Naive thymus-derived CD4-positive, alpha-beta T cell (primary cell): ENCODE measurements at regions not wholly inside any gene's neighbourhood (a gene's known extent, or its start where the extent isn't known, plus 50 kb on each side); places are given as distances from the start of the nearest gene placed in this dataset.

Experiments
- ATAC-seq: fragments of 150-1000 bp; cut with Tn5 transposase; 2 replicates; pipeline ENCODE4 v1.10.0; 2021; ENCODE audit warnings: mild to moderate bottlenecking, moderate library complexity
- CTCF ChIA-PET: fragments of 350-600 bp; sonication (Branson Sonifier 250); formaldehyde crosslinking; loops from one replicate; lab custom pipeline; 2021; ENCODE audit warnings: antibody characterized with exemption; lab: Charles Lee
- POLR2A ChIA-PET: fragments of 350-600 bp; sonication (Branson Sonifier 250); formaldehyde crosslinking; loops from one replicate; lab custom pipeline; 2021; ENCODE audit warnings: antibody characterized with exemption, inconsistent platforms; lab: Charles Lee
- DNase-seq, 9 donors: peaks; one replicate each; pipeline versions ENCODE4 v3.0.0 to v3.0.0-alpha.2; 2020 to 2022; ENCODE audit warnings: mixed read lengths in 1 of 9
- H3K27ac ChIP-seq: one replicate; pipeline ENCODE4 v1.7.0; 2013; ENCODE audit warnings: mild to moderate bottlenecking, low read depth, low read length, moderate library complexity
- H3K27me3 ChIP-seq, 2 donors: one replicate each; pipeline ENCODE4 v1.7.0; 2013; ENCODE audit warnings: low read length in 2 of 2, mild to moderate bottlenecking in 2 of 2, moderate library complexity in 2 of 2; ENCODE audit not compliant: control insufficient read depth in 2 of 2, insufficient read depth in 2 of 2
- H3K36me3 ChIP-seq, 3 experiments: 1 replicate in 2 of 3; 2 replicates in 1 of 3; pipeline ENCODE4 v1.7.0; 2013; ENCODE audit warnings: low read length in 3 of 3, mild to moderate bottlenecking in 3 of 3, moderate library complexity in 1 of 3; ENCODE audit not compliant: insufficient read depth in 3 of 3, control insufficient read depth in 2 of 3
- H3K4me1 ChIP-seq, 2 donors: one replicate each; pipeline ENCODE4 v1.7.0; 2013; ENCODE audit warnings: low read length in 2 of 2, mild to moderate bottlenecking in 2 of 2, moderate library complexity in 1 of 2; ENCODE audit not compliant: control insufficient read depth in 2 of 2, insufficient read depth in 2 of 2
- H3K4me3 ChIP-seq: 2 replicates; pipeline ENCODE4 v1.7.0; 2013; ENCODE audit warnings: mild to moderate bottlenecking, low read length
- H3K9me3 ChIP-seq, 3 experiments: 1 replicate in 2 of 3; 2 replicates in 1 of 3; pipeline ENCODE4 v1.7.0; 2013; ENCODE audit warnings: low read length in 3 of 3; ENCODE audit not compliant: control insufficient read depth in 2 of 3
- H3K27ac Mint-ChIP-seq, 9 donors: one replicate each; pipeline ENCODE4 v1.8.0; 2020 to 2022; ENCODE audit warnings: mixed read lengths in 9 of 9, mild to moderate bottlenecking in 8 of 9, moderate library complexity in 5 of 9, inconsistent platforms in 2 of 9
- H3K27me3 Mint-ChIP-seq, 5 donors: one replicate each; pipeline ENCODE4 v1.8.0; 2021 to 2022; ENCODE audit warnings: mixed read lengths in 5 of 5, mild to moderate bottlenecking in 1 of 5
- H3K36me3 Mint-ChIP-seq, 5 donors: one replicate each; pipeline ENCODE4 v1.8.0; 2020 to 2022; ENCODE audit warnings: mixed read lengths in 5 of 5, mild to moderate bottlenecking in 3 of 5, inconsistent platforms in 1 of 5
- H3K4me1 Mint-ChIP-seq, 7 donors: one replicate each; pipeline ENCODE4 v1.8.0; 2020 to 2022; ENCODE audit warnings: mixed read lengths in 7 of 7, mild to moderate bottlenecking in 3 of 7, inconsistent platforms in 1 of 7
- H3K4me3 Mint-ChIP-seq, 10 donors: one replicate each; pipeline ENCODE4 v1.8.0; 2020 to 2022; ENCODE audit warnings: mild to moderate bottlenecking in 10 of 10, mixed read lengths in 10 of 10, moderate library complexity in 6 of 10, inconsistent platforms in 2 of 10
- H3K9me3 Mint-ChIP-seq, 11 donors: one replicate each; pipeline ENCODE4 v1.8.0; 2020 to 2022; ENCODE audit warnings: mixed read lengths in 11 of 11, mild to moderate bottlenecking in 4 of 11, inconsistent platforms in 1 of 11, moderate library complexity in 1 of 11
- intact Hi-C, 2 donors: fragments of 100-400 bp; cut with micrococcal nuclease; formaldehyde crosslinking; loops; one replicate each; pipeline ENCODE4 v1.15.1; 2023

DNA sequence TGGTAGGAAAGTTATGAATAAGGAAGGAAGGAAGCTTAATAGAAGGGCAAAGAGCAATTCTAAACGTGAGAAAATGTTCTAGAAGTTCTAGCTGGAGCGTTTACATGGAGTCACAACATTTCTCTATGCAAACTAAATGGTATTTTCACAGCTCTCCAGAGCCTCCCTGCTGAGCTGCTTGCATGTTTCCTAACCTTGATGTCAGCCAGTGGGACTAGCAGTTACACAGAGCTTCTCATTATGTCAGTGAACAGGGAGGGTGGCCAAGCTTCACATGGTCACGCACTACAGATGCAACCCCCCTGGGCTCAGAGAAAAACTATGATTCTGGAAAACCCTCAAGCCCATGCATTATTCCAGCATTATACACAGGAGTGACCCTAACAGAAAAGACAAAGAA lies 153.4 kb upstream of the CCDC150 start:
- no peak overlapping the region for H3K27ac ChIP-seq
- H3K36me3 ChIP-seq = no peaks in the 10 kb centered on the region
- H3K4me3 ChIP-seq = no peak overlapping the region
- DNase-seq (no peak), ATAC-seq (no peak)
- Mint-ChIP-seq H3K27me3 (peaks cover 20 to 42% (median 35%) of the 10 kb centered on the region in 5 donors), H3K9me3 (peaks cover 0 to 7% (median 0%) of the 10 kb centered on the region in 11 donors), H3K27ac (no peak overlapping the region), H3K4me1 (no peaks in the 10 kb centered on the region), H3K4me3 (no peak overlapping the region), H3K36me3 (no peaks in the 10 kb centered on the region)
- H3K9me3 ChIP-seq = no peaks in the 10 kb centered on the region
- ChIA-PET POLR2A (no interaction called here), CTCF (no interaction called here)
- H3K4me1 ChIP-seq = no peaks in the 10 kb centered on the region
- intact Hi-C loops = no loop called here
- peaks cover 0 to 4% of the 10 kb centered on the region in 2 donors for H3K27me3 ChIP-seq

DNA sequence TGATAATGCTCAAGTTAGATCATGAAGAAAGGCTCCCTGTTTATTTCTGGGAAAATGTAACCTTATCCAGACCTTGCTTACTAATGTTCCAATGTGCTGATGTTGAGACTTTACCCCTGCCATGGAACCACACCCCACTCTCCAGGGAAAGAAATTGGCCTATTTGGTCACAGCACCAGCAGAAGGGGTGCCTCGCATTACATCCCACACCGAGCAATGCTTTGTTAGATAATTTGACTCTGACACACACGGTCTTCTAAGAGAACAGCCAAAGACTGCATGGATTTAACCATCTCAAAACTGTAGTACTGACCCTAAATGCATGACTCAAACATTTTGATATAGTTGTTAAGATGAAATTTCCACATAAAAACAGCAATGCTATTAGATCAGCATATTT lies 152.1 kb upstream of the CCDC150 start:
- no peak overlapping the region for H3K27ac Mint-ChIP-seq
- H3K4me1 Mint-ChIP-seq = no peaks in the 10 kb centered on the region
- peaks cover 0 to 7% (median 0%) of the 10 kb centered on the region in 11 donors for H3K9me3 Mint-ChIP-seq

DNA sequence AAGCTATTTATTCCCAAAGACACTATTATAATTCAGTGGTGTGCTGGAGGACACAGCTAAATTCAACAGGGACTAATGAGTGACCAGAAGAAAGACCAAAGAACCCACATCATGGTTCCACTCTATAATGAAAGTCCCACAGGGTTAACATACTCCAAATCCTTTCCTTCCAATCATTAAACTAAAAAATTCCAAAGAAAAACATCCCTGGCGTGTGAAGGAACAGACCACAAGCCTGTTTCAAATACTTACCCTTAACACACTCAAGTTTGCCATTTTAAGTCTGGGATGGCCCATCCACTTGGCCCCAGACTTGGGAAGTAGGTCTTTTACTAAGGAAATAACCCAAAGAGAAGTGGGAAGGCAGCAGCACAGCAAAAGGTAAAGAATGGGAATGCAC lies 150.1 kb upstream of the CCDC150 start:
- no peaks in the 10 kb centered on the region for H3K27me3 ChIP-seq
- H3K36me3 Mint-ChIP-seq = peaks cover 0 to 8% (median 0%) of the 10 kb centered on the region in 5 donors
- H3K4me1 ChIP-seq = no peaks in the 10 kb centered on the region
- no peak overlapping the region for H3K27ac Mint-ChIP-seq
- H3K4me3 Mint-ChIP-seq = no peak overlapping the region
- no peaks in the 10 kb centered on the region for H3K4me1 Mint-ChIP-seq
- peaks cover 17 to 42% (median 40%) of the 10 kb centered on the region in 5 donors for H3K27me3 Mint-ChIP-seq
- H3K36me3 ChIP-seq = no peaks in the 10 kb centered on the region
- peaks cover 0 to 15% (median 8%) of the 10 kb centered on the region in 11 donors for H3K9me3 Mint-ChIP-seq
- DNase-seq (no peak), ATAC-seq (no peak)
- ChIA-PET POLR2A (no interaction called here), CTCF (no interaction called here)
- H3K27ac ChIP-seq = no peak overlapping the region
- no peaks in the 10 kb centered on the region for H3K9me3 ChIP-seq
- intact Hi-C loops = no loop called here
- no peak overlapping the region for H3K4me3 ChIP-seq

More for the DNA sequence above, 152.1 kb upstream of the CCDC150 start:
- Mint-ChIP-seq H3K27me3 (peaks cover 19 to 42% (median 33%) of the 10 kb centered on the region in 5 donors), H3K4me3 (no peak overlapping the region), H3K36me3 (no peaks in the 10 kb centered on the region)
- ChIA-PET POLR2A (no interaction called here), CTCF (interaction anchor here (0.6 kb wide), 1 partner anchor 10 kb away, joined by 4 read pairs; no protein-coding TSS in a partner anchor)
- intact Hi-C loops = no loop called here
- Histone ChIP-seq H3K27ac (no peak overlapping the region), H3K27me3 (no peaks in the 10 kb centered on the region), H3K9me3 (no peaks in the 10 kb centered on the region), H3K4me1 (no peaks in the 10 kb centered on the region), H3K36me3 (no peaks in the 10 kb centered on the region), H3K4me3 (no peak overlapping the region)
- DNase-seq (no peak), ATAC-seq (no peak)

DNA sequence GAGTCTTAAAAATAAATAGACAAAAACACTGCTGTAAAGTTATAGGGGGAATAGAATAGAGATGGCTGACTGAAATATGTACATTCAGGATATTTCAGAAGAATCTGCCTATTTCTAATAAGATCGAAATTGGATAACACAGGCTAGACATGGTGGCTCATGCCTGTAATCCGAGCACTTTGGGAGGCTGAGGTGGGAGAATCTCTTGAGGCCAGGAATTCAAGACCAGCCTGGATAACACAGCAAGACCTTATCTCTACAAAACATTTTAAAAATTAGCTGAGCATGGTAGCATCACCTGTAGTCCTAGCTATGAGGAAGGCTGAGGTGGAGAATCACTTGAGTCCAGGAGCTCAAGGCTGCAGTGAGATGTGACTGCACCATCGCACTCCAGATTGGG lies 146.6 kb upstream of the CCDC150 start:
- intact Hi-C loops = no loop called here

DNA sequence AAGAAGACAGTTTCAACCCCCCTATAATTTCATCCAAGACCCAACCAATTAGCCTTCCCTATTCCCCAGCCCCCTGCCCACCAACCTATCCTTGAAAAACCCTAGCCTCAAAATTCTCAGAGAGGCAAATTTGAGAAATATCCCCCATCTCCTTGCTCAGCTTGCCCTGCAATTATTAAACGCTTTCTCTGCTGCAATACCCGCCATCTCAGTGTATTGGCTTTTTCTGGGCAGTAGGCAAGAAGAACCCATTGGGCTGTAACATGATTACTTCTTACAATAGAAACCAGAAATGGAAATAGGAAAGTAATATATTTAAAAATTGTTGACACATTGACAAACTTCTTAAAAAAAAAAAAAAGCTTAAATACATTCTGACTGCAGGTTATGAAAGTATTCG lies 140.6 kb upstream of the CCDC150 start:
- no peaks in the 10 kb centered on the region for H3K27me3 ChIP-seq
- CTCF ChIA-PET = no interaction called here
- H3K4me3 ChIP-seq = no peak overlapping the region
- H3K27ac Mint-ChIP-seq = no peak overlapping the region
- DNase-seq = no peak
- intact Hi-C loops = no loop called here
- no peak overlapping the region for H3K27ac ChIP-seq
- H3K9me3 ChIP-seq = no peaks in the 10 kb centered on the region
- ATAC-seq = no peak
- H3K36me3 Mint-ChIP-seq = peaks cover 0 to 5% (median 0%) of the 10 kb centered on the region in 5 donors
- peaks cover 4 to 27% (median 12%) of the 10 kb centered on the region in 11 donors for H3K9me3 Mint-ChIP-seq
- H3K4me1 Mint-ChIP-seq = no peaks in the 10 kb centered on the region
- H3K4me3 Mint-ChIP-seq = no peak overlapping the region
- POLR2A ChIA-PET = no interaction called here
- H3K4me1 ChIP-seq = no peaks in the 10 kb centered on the region
- H3K36me3 ChIP-seq = no peaks in the 10 kb centered on the region
- peaks cover 18 to 33% (median 24%) of the 10 kb centered on the region in 5 donors for H3K27me3 Mint-ChIP-seq

More for the DNA sequence above, 146.6 kb upstream of the CCDC150 start:
- ChIA-PET CTCF (no interaction called here), POLR2A (no interaction called here)
- Mint-ChIP-seq H3K36me3 (peaks cover 0 to 9% (median 0%) of the 10 kb centered on the region in 5 donors), H3K27ac (no peak overlapping the region), H3K4me1 (no peaks in the 10 kb centered on the region), H3K4me3 (no peak overlapping the region), H3K27me3 (peaks cover 7 to 38% (median 30%) of the 10 kb centered on the region in 5 donors), H3K9me3 (peaks cover 3 to 18% (median 13%) of the 10 kb centered on the region in 11 donors)
- Histone ChIP-seq H3K4me1 (no peaks in the 10 kb centered on the region), H3K4me3 (no peak overlapping the region), H3K9me3 (no peaks in the 10 kb centered on the region), H3K27ac (no peak overlapping the region), H3K27me3 (no peaks in the 10 kb centered on the region), H3K36me3 (no peaks in the 10 kb centered on the region)
- DNase-seq (no peak), ATAC-seq (no peak)

DNA sequence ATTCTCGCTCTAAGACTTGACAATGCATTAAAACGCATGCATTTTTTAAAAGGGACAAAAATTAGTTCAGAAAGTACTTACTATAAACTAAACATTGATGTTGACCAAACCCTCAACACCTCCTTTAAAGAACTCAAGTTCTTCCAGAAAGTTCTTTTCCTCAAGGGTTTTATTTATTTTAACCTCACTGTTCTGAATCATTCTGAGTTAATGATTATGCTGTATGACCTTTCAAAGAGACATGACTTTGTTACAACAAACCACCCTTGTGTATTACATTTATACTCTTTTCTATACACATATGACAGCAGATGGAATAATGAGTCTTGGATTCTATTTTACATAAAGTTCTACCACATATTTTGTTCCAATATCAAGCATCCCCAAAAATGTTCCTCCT lies 139.8 kb upstream of the CCDC150 start:
- ChIA-PET CTCF (no interaction called here), POLR2A (no interaction called here)
- ATAC-seq (no peak), DNase-seq (no peak)
- intact Hi-C loops = no loop called here
- no peaks in the 10 kb centered on the region for H3K4me1 ChIP-seq
- H3K9me3 ChIP-seq = no peaks in the 10 kb centered on the region
- H3K9me3 Mint-ChIP-seq = peaks cover 0 to 22% (median 12%) of the 10 kb centered on the region in 11 donors
- H3K36me3 ChIP-seq = no peaks in the 10 kb centered on the region
- H3K36me3 Mint-ChIP-seq = no peaks in the 10 kb centered on the region
- H3K27ac Mint-ChIP-seq = no peak overlapping the region
- no peak overlapping the region for H3K27ac ChIP-seq
- H3K27me3 ChIP-seq = no peaks in the 10 kb centered on the region
- H3K4me1 Mint-ChIP-seq = no peaks in the 10 kb centered on the region
- H3K4me3 Mint-ChIP-seq = no peak overlapping the region
- no peak overlapping the region for H3K4me3 ChIP-seq
- H3K27me3 Mint-ChIP-seq = peaks cover 16 to 26% (median 23%) of the 10 kb centered on the region in 5 donors

DNA sequence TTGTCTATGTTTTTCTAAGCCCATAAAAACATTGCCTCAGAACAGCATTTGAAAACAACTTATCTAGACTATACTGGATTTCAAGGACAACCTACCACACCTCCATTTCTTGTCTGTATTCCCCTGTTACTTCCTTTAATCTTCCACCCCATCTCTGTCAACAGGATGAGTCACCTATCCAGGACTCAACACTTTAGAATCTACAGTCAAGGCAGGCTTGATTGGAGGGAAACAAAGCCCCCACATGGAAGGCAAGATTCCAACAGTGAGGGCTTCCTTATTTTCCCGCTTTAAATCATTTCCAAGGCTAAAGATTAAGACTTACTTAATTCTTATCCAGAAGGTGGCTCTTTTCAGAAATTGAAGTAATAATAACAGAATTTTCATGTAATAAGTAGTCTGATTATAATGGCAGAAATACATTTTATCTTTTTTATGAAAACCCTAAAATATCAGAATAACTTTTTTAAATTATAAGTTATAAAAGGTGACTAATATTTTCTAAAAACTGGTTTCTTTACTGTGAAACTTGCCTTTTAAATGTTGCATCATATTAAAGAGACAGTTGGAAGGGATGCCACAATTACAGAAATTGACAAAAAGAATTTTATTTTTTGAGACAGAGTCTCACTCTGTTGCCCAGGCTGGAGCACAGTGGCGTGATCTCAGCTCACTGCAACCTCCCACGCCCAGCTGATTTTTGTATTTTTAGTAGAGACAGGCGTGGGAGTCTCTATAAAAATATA lies 138.7 kb upstream of the CCDC150 start:
- no peaks in the 10 kb centered on the region for H3K36me3 ChIP-seq
- H3K27me3 ChIP-seq = no peaks in the 10 kb centered on the region
- ChIA-PET POLR2A (no interaction called here), CTCF (no interaction called here)
- Mint-ChIP-seq H3K27me3 (peaks cover 14 to 32% (median 25%) of the 10 kb centered on the region in 5 donors), H3K9me3 (peaks cover 0 to 20% (median 10%) of the 10 kb centered on the region in 11 donors), H3K27ac (no peak overlapping the region), H3K4me3 (no peak overlapping the region), H3K36me3 (no peaks in the 10 kb centered on the region), H3K4me1 (no peaks in the 10 kb centered on the region)
- DNase-seq = no peak
- no peak overlapping the region for H3K27ac ChIP-seq
- H3K9me3 ChIP-seq = no peaks in the 10 kb centered on the region
- no peaks in the 10 kb centered on the region for H3K4me1 ChIP-seq
- no peak overlapping the region for H3K4me3 ChIP-seq
- intact Hi-C loops = no loop called here
- ATAC-seq = no peak
